Mesodermal cell (in vitro differentiated cells): ENCODE measurements at regions not wholly inside any gene's neighbourhood (a gene's known extent, or its start where the extent isn't known, plus 50 kb on each side); places are given as distances from the start of the nearest gene placed in this dataset.

Experiments
- H3K27ac ChIP-seq: 2 replicates; pipeline ENCODE4 v1.7.0; 2013; ENCODE audit warnings: mild to moderate bottlenecking, low read depth, low read length, moderate library complexity; ENCODE audit not compliant: severe bottlenecking
- H3K36me3 ChIP-seq: 2 replicates; pipeline ENCODE4 v1.7.1; 2013; ENCODE audit warnings: mild to moderate bottlenecking, low read length, moderate library complexity; ENCODE audit not compliant: control insufficient read depth, insufficient read depth
- H3K4me1 ChIP-seq: one replicate; pipeline ENCODE4 v1.7.1; 2013; ENCODE audit warnings: mild to moderate bottlenecking, low read length; ENCODE audit not compliant: insufficient read depth, control insufficient read depth, poor library complexity, severe bottlenecking
- H3K4me3 ChIP-seq: 2 replicates; pipeline ENCODE4 v1.7.0; 2013; ENCODE audit warnings: low read length, control low read depth, mild to moderate bottlenecking; ENCODE audit not compliant: insufficient read depth, poor library complexity, severe bottlenecking; ENCODE audit errors: extremely low read depth
- H3K9me3 ChIP-seq: 2 replicates; pipeline ENCODE4 v1.7.1; 2013; ENCODE audit warnings: mild to moderate bottlenecking, low read length, moderate library complexity; ENCODE audit not compliant: control insufficient read depth
- WGBS, 2 experiments: methylation state at CpG; one replicate each; pipeline ENCODE4 v1.1.5; 2013; ENCODE audit warnings: missing lambda C conversion rate in 2 of 2; ENCODE audit not compliant: insufficient coverage in 2 of 2; 5-methylcytosine and 5-hydroxymethylcytosine counted together

- 89 to 93% methylated on average over 7 of the region's 8 CpGs for WGBS, 2 experiments
- Histone ChIP-seq H3K27ac (no peak overlapping the region), H3K36me3 (no peaks in the 10 kb centered on the region), H3K4me1 (no peaks in the 10 kb centered on the region), H3K4me3 (no peak overlapping the region), H3K9me3 (no peaks in the 10 kb centered on the region)
These were observed 128.1 kb downstream of the EFNB2 start for GRCh38 chr13:106407338-106407737.

GRCh38 chr13:106405731-106406130, 129.7 kb downstream of the EFNB2 start:
- no peak overlapping the region for H3K4me3 ChIP-seq
- no peak overlapping the region for H3K27ac ChIP-seq
- 43 to 53% methylated on average over 5 to 6 of the region's 6 CpGs for WGBS, 2 experiments
- no peaks in the 10 kb centered on the region for H3K36me3 ChIP-seq
- H3K9me3 ChIP-seq = no peaks in the 10 kb centered on the region
- no peaks in the 10 kb centered on the region for H3K4me1 ChIP-seq

- Histone ChIP-seq H3K9me3 (no peaks in the 10 kb centered on the region), H3K36me3 (no peaks in the 10 kb centered on the region), H3K27ac (no peak overlapping the region), H3K4me1 (no peaks in the 10 kb centered on the region), H3K4me3 (no peak overlapping the region)
- 93 to 95% methylated on average over 2 to 3 of the region's 4 CpGs for WGBS, 2 experiments
These were observed 132.2 kb downstream of the EFNB2 start for GRCh38 chr13:106403280-106403679.

GRCh38 chr13:106402866-106403265, 132.6 kb downstream of the EFNB2 start:
- H3K27ac ChIP-seq = no peak overlapping the region
- H3K4me1 ChIP-seq = no peaks in the 10 kb centered on the region
- no peaks in the 10 kb centered on the region for H3K36me3 ChIP-seq
- WGBS, 2 experiments = 85 to 86% methylated on average over 1 to 4 of the region's 5 CpGs
- H3K4me3 ChIP-seq = no peak overlapping the region
- H3K9me3 ChIP-seq = no peaks in the 10 kb centered on the region

- H3K4me1 ChIP-seq = no peaks in the 10 kb centered on the region
- H3K36me3 ChIP-seq = no peaks in the 10 kb centered on the region
- no peak overlapping the region for H3K4me3 ChIP-seq
- WGBS, 2 experiments = 86% methylated on average over 1 to 2 of the region's 3 CpGs
- no peak overlapping the region for H3K27ac ChIP-seq
- H3K9me3 ChIP-seq = no peaks in the 10 kb centered on the region
These were observed 134.4 kb downstream of the EFNB2 start for GRCh38 chr13:106401081-106401480.

GRCh38 chr13:106400289-106400688, 135.2 kb downstream of the EFNB2 start:
- H3K36me3 ChIP-seq = no peaks in the 10 kb centered on the region
- WGBS, 2 experiments = 63 to 100% methylated on average over 1 of the region's 1 CpG
- H3K27ac ChIP-seq = no peak overlapping the region
- no peaks in the 10 kb centered on the region for H3K4me1 ChIP-seq
- H3K9me3 ChIP-seq = no peaks in the 10 kb centered on the region
- no peak overlapping the region for H3K4me3 ChIP-seq

- Histone ChIP-seq H3K9me3 (no peaks in the 10 kb centered on the region), H3K27ac (no peak overlapping the region), H3K4me3 (no peak overlapping the region), H3K4me1 (no peaks in the 10 kb centered on the region), H3K36me3 (no peaks in the 10 kb centered on the region)
- WGBS, 2 experiments = 83% methylated on average over 1 of the region's 1 CpG; no CpG with 5 or more reads in 1 of the 2 experiments
These were observed 137.2 kb downstream of the EFNB2 start for GRCh38 chr13:106398289-106398688.

- WGBS, 2 experiments = 96 to 100% methylated on average over 2 of the region's 4 CpGs
- H3K4me3 ChIP-seq = no peak overlapping the region
- no peaks in the 10 kb centered on the region for H3K36me3 ChIP-seq
These were observed 141.7 kb downstream of the EFNB2 start for GRCh38 chr13:106393776-106394175.

GRCh38 chr13:106391681-106392080, 143.8 kb downstream of the EFNB2 start:
- Histone ChIP-seq H3K4me3 (no peak overlapping the region), H3K9me3 (no peaks in the 10 kb centered on the region), H3K4me1 (no peaks in the 10 kb centered on the region), H3K27ac (no peak overlapping the region), H3K36me3 (no peaks in the 10 kb centered on the region)
- WGBS, 2 experiments = 94 to 97% methylated on average over 3 to 4 of the region's 6 CpGs

More at GRCh38 chr13:106393776-106394175, 141.7 kb downstream of the EFNB2 start:
- no peaks in the 10 kb centered on the region for H3K4me1 ChIP-seq
- H3K27ac ChIP-seq = no peak overlapping the region
- no peaks in the 10 kb centered on the region for H3K9me3 ChIP-seq

GRCh38 chr13:106391271-106391670, 144.2 kb downstream of the EFNB2 start:
- no peaks in the 10 kb centered on the region for H3K36me3 ChIP-seq
- H3K27ac ChIP-seq = no peak overlapping the region
- no peaks in the 10 kb centered on the region for H3K4me1 ChIP-seq
- no peaks in the 10 kb centered on the region for H3K9me3 ChIP-seq
- no peak overlapping the region for H3K4me3 ChIP-seq
- 69 to 80% methylated on average over 1 to 2 of the region's 5 CpGs for WGBS, 2 experiments

GRCh38 chr13:106390367-106390766, 145.1 kb downstream of the EFNB2 start:
- Histone ChIP-seq H3K4me3 (no peak overlapping the region), H3K4me1 (no peaks in the 10 kb centered on the region), H3K9me3 (no peaks in the 10 kb centered on the region), H3K36me3 (no peaks in the 10 kb centered on the region), H3K27ac (no peak overlapping the region)
- no CpG with 5 or more reads among the region's 1 CpG for WGBS, 2 experiments
